ENCODE measurements at regions not wholly inside any gene's neighbourhood (a gene's known extent, or its start where the extent isn't known, plus 50 kb on each side); places are given as distances from the start of the nearest gene placed in this dataset.
A peak's percentile ranks its signal among the peaks of the same experiment; 100 is the strongest.

DNA sequence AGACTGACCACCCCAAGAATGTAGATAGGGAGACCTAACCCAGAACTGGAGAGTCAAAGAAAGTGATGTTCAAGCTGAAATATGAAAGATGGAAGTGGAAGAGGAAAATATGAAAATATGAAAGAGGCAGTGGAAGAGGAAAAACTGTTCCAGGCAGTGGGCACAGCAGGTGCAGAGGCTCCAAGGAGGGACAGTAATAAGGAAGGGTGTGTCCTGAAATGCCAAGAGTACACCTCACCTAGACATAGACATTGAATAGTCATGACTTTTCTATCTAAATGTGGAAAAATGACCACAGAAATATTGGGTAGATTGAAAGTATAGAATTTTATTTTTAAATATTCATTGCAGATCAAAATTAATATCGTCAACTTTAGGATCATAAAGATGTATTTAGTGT is 161.7 kb upstream of the USP24 start:
- DNase-seq (ENCODE audit: low spot score): no peak
- TF ChIP-seq, protein P1, sequence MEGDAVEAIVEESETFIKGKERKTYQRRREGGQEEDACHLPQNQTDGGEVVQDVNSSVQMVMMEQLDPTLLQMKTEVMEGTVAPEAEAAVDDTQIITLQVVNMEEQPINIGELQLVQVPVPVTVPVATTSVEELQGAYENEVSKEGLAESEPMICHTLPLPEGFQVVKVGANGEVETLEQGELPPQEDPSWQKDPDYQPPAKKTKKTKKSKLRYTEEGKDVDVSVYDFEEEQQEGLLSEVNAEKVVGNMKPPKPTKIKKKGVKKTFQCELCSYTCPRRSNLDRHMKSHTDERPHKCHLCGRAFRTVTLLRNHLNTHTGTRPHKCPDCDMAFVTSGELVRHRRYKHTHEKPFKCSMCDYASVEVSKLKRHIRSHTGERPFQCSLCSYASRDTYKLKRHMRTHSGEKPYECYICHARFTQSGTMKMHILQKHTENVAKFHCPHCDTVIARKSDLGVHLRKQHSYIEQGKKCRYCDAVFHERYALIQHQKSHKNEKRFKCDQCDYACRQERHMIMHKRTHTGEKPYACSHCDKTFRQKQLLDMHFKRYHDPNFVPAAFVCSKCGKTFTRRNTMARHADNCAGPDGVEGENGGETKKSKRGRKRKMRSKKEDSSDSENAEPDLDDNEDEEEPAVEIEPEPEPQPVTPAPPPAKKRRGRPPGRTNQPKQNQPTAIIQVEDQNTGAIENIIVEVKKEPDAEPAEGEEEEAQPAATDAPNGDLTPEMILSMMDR (IDR thresholded peaks at IDR 0.05; ENCODE audit: extremely low read depth, insufficient read depth, missing control alignments): no peak
- in situ Hi-C loops (cut with MboI; ENCODE audit: low pct_unique_long_range_greater_than_20kb, low sequenced_read_pairs, unreplicated experiment): no loop called here

GRCh38 chr1:55375617-55376258 is 160.6 kb upstream of the USP24 start:
- in situ Hi-C loops (cut with MboI; ENCODE audit: low pct_unique_long_range_greater_than_20kb, low sequenced_read_pairs, unreplicated experiment): no loop called here
- TF ChIP-seq, protein P1 (IDR thresholded peaks at IDR 0.05; ENCODE audit: extremely low read depth, insufficient read depth, missing control alignments): peak; percentile 85
- DNase-seq (ENCODE audit: low spot score): peak; percentile 64

DNA sequence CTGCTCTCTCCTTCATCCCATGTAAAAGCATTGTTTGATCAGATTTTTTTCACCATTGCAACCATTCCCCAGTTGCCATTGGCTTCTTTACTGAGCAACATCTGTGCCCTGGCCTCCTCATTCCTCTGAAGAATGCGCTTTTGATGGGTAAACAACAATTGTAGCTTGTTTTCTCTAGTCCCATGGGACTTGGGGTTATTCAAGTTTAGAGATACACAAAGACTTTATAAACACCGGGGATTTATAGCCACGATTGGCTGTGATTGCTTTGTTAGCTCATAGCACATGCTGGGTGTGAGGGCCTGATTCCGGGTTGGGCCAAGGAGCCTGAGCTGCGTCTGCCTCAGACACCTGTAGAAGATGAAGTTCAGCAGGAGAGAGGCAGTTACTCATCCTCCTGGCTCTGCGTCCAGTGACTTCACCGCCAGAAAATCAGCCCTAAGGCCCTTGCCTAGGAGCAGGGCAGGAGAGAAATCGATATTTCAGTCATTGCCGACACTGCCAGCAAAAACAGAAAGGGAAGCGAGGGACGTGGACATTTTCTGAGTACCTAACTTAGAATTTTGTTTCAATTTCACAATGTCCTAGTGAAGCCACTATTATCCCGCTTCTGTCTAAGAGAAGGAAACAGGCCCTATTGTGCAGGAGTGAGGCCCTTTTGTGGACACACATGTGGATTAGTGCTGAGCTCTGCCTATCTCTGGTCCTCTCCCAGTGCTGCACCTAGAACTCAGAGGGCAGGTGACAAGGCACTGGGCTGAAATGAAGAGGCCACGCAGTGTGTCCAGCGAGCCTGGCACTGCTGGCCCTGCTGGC is 159.8 kb upstream of the USP24 start:
- no peak for DNase-seq (ENCODE audit: low spot score)
- TF ChIP-seq, protein P1 (IDR thresholded peaks at IDR 0.05; ENCODE audit: extremely low read depth, insufficient read depth, missing control alignments): no peak
- in situ Hi-C loops (cut with MboI; ENCODE audit: low pct_unique_long_range_greater_than_20kb, low sequenced_read_pairs, unreplicated experiment): loop anchor here (25.0 kb wide), 1 partner anchor 1212 kb away; the partner anchor contains the start of gene PLPP3

GRCh38 chr1:55374216-55374615 is 159.1 kb upstream of the USP24 start:
- TF ChIP-seq, protein P1 (IDR thresholded peaks at IDR 0.05; ENCODE audit: extremely low read depth, insufficient read depth, missing control alignments): no peak
- no peak for DNase-seq (ENCODE audit: low spot score)
- in situ Hi-C loops (cut with MboI; ENCODE audit: low pct_unique_long_range_greater_than_20kb, low sequenced_read_pairs, unreplicated experiment): loop anchor here (25.0 kb wide), 1 partner anchor 1213 kb away; the partner anchor contains the start of gene PLPP3

- in situ Hi-C loops (cut with MboI; ENCODE audit: low pct_unique_long_range_greater_than_20kb, low sequenced_read_pairs, unreplicated experiment): loop anchor here (25.0 kb wide), 1 partner anchor 1218 kb away; the partner anchor contains the start of gene PLPP3
- DNase-seq (ENCODE audit: low spot score): no peak
- TF ChIP-seq, protein P1 (IDR thresholded peaks at IDR 0.05; ENCODE audit: extremely low read depth, insufficient read depth, missing control alignments): no peak
These were observed 154.3 kb upstream of the USP24 start for GRCh38 chr1:55369474-55369873.

DNA sequence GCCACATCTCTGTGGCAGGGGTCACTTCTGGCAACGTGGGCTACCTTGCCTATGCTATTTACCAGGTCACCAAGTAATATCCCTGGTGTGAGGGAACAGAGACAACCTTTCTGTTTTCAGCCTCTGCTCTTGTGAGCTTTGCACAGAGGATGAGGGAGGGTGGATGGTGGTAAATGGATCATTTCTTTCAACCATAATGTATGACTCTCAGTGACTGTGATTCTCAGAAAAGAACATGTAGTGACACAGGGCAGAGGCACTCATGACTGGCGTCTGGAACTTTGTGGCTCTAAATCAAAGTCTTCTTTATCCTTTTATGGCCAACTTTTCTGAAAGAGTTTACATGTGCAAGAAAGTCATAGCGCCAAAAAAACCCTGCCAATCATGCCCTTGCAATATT is 153.5 kb upstream of the USP24 start:
- no peak for DNase-seq (ENCODE audit: low spot score)

More for the DNA sequence above, 153.5 kb upstream of the USP24 start:
- TF ChIP-seq, protein P1 (IDR thresholded peaks at IDR 0.05; ENCODE audit: extremely low read depth, insufficient read depth, missing control alignments): no peak
- in situ Hi-C loops (cut with MboI; ENCODE audit: low pct_unique_long_range_greater_than_20kb, low sequenced_read_pairs, unreplicated experiment): loop anchor here (25.0 kb wide), 1 partner anchor 1219 kb away; the partner anchor contains the start of gene PLPP3
